Retina (tissue), 1 donor: ENCODE measurements at regions not wholly inside any gene's neighbourhood (a gene's known extent, or its start where the extent isn't known, plus 50 kb on each side); places are given as distances from the start of the nearest gene placed in this dataset.
"Not testable (repeated sequence)": the region's sequence is repeated elsewhere in the genome, so short reads cannot be mapped to it uniquely, and the experiment has no call there.

Source experiments
- DNase-seq: peaks from one replicate; pipeline ENCODE4 v3.0.0-alpha.2; 2016

- no peak for DNase-seq
Measured at GRCh38 chr17:62322313-62322712, 58.0 kb upstream of the EFCAB3 start.

GRCh38 chr17:62321451-62321850, 58.9 kb upstream of the EFCAB3 start:
- DNase-seq: no peak

GRCh38 chr17:62319846-62320245, 60.5 kb upstream of the EFCAB3 start:
- DNase-seq: no peak

GRCh38 chr17:62309396-62309795, 71.0 kb upstream of the EFCAB3 start:
- no peak for DNase-seq

- no peak for DNase-seq
Measured at GRCh38 chr17:62307196-62307595, 73.2 kb upstream of the EFCAB3 start.

GRCh38 chr17:62303476-62303875, 76.9 kb upstream of the EFCAB3 start:
- no peak for DNase-seq

- no peak for DNase-seq
Measured at GRCh38 chr17:62300697-62301096, 79.7 kb upstream of the EFCAB3 start.

GRCh38 chr17:62275290-62275689, 105.1 kb upstream of the EFCAB3 start:
- not testable (repeated sequence) for DNase-seq

GRCh38 chr17:62268361-62268760, 112.0 kb upstream of the EFCAB3 start:
- not testable (repeated sequence) for DNase-seq

GRCh38 chr17:62264974-62265373, 115.4 kb upstream of the EFCAB3 start:
- not testable (repeated sequence) for DNase-seq

GRCh38 chr17:62255791-62256190, 124.6 kb upstream of the EFCAB3 start:
- not testable (repeated sequence) for DNase-seq

GRCh38 chr17:62242076-62242475, 138.3 kb upstream of the EFCAB3 start:
- DNase-seq: not testable (repeated sequence)

GRCh38 chr17:62239569-62239968, 140.8 kb upstream of the EFCAB3 start:
- DNase-seq: not testable (repeated sequence)

GRCh38 chr17:62238551-62239338, 141.6 kb upstream of the EFCAB3 start:
- not testable (repeated sequence) for DNase-seq

- DNase-seq: not testable (repeated sequence)
Measured at GRCh38 chr17:62233822-62234481, 146.4 kb upstream of the EFCAB3 start.

GRCh38 chr17:62231293-62231692, 149.1 kb upstream of the EFCAB3 start:
- DNase-seq: not testable (repeated sequence)

GRCh38 chr17:62226610-62227240, 153.6 kb upstream of the EFCAB3 start:
- DNase-seq: not testable (repeated sequence)

GRCh38 chr17:62223585-62223984, 156.8 kb upstream of the EFCAB3 start:
- not testable (repeated sequence) for DNase-seq

GRCh38 chr17:62219221-62219899, 154.3 kb upstream of the MED13 start:
- DNase-seq: no peak

- no peak for DNase-seq
Measured at GRCh38 chr17:62216847-62217246, 151.8 kb upstream of the MED13 start.

- DNase-seq: not testable (repeated sequence)
Measured at GRCh38 chr17:62215891-62216290, 150.8 kb upstream of the MED13 start.

GRCh38 chr17:62206550-62206949, 141.5 kb upstream of the MED13 start:
- no peak for DNase-seq

GRCh38 chr17:62197156-62197555, 132.1 kb upstream of the MED13 start:
- not testable (repeated sequence) for DNase-seq
